Gastrocnemius medialis (tissue), 4 donors: ENCODE measurements at regions not wholly inside any gene's neighbourhood (a gene's known extent, or its start where the extent isn't known, plus 50 kb on each side); places are given as distances from the start of the nearest gene placed in this dataset.

Experiments
- ATAC-seq, 2 donors: fragments of 150-250 bp; one replicate each; pipeline ENCODE4 v1.9.1; 2016
- DNase-seq, 2 donors: peaks; one replicate each; pipeline ENCODE4 v3.0.0-alpha.2; 2019
- H3K27ac ChIP-seq, 4 donors: fragments of 200-600 bp; sonication (generic); 1 replicate in 1 of 4; 2 replicates in 3 of 4; pipeline ENCODE4 v1.5.1; 2016 to 2018; ENCODE audit warnings: mild to moderate bottlenecking in 2 of 4, moderate library complexity in 1 of 4
- H3K27me3 ChIP-seq, 3 donors: fragments of 200-600 bp; sonication (generic) in 2 of 3; 1 replicate in 1 of 3; 2 replicates in 2 of 3; pipeline versions ENCODE4 v1.5.1 to v1.6.0; 2016 to 2019; ENCODE audit warnings: mild to moderate bottlenecking in 1 of 3, moderate library complexity in 1 of 3
- H3K36me3 ChIP-seq, 2 donors: fragments of 200-600 bp; sonication (generic) in 1 of 2; one replicate each; pipeline ENCODE4 v1.5.1; 2017 to 2018
- H3K4me1 ChIP-seq, 2 donors: fragments of 200-600 bp; sonication (generic) in 1 of 2; one replicate each; pipeline ENCODE4 v1.5.1; 2016 to 2017; ENCODE audit warnings: mild to moderate bottlenecking in 2 of 2
- H3K4me3 ChIP-seq, 4 donors: fragments of 200-600 bp; sonication (generic) in 3 of 4; 1 replicate in 1 of 4; 2 replicates in 3 of 4; pipeline ENCODE4 v1.5.1; 2016 to 2019; ENCODE audit warnings: mild to moderate bottlenecking in 2 of 4
- H3K9me3 ChIP-seq, 3 donors: fragments of 200-600 bp; sonication (generic) in 2 of 3; 1 replicate in 1 of 3; 2 replicates in 2 of 3; pipeline ENCODE4 v1.5.1; 2016 to 2019
- CTCF ChIP-seq, 5 experiments: fragments of 450-650 bp in 3 of 5; fragments of 200-600 bp in 2 of 5; sonication (generic) in 2 of 5; IDR thresholded peaks in 4 of 5; conservative IDR thresholded peaks in 1 of 5; 1 replicate in 4 of 5; 2 replicates in 1 of 5; pipeline ENCODE4 v1.5.1; 2016 to 2019; ENCODE audit warnings: antibody characterized with exemption in 5 of 5, mild to moderate bottlenecking in 3 of 5, moderate library complexity in 3 of 5
- POLR2A ChIP-seq, 2 donors: fragments of 450-650 bp; IDR thresholded peaks; one replicate each; pipeline ENCODE4 v1.6.1; 2017; ENCODE audit warnings: antibody characterized with exemption in 2 of 2, mild to moderate bottlenecking in 2 of 2, moderate library complexity in 2 of 2
- in situ Hi-C, 4 donors: fragments of 200-750 bp; cut with MboI; loops; one replicate each; pipeline versions ENCODE4 v1.15.0 to v1.8.0; 2017; ENCODE audit warnings: low sequenced_read_pairs in 4 of 4
- intact Hi-C: fragments of 100-400 bp; cut with DNase I; formaldehyde crosslinking; loops from one replicate; pipeline ENCODE4 v1.15.1; 2023; ENCODE audit warnings: low total_unique reads

DNA sequence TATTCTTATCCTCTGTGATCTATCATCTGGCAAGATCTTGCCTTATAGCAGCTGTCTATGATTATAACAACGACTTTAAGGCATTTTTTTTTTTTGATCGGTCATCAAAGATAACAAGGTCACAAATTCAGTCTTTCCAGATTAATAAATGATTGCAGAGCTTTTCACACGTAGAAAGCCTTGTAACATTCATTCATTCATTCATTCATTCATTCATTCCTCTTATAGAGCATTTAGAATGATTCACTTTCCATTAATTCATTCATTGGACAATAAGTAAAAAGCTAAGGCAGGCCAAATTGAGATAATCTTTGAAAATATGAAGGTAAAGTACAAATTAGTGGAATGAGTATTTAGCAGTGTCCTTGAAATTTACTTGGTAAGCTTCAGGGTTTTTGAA lies 223.7 kb downstream of the NUP35 start:
- H3K4me1 ChIP-seq, result no peaks in the 10 kb centered on the region
- no peaks in the 10 kb centered on the region for H3K27me3 ChIP-seq
- H3K36me3 ChIP-seq, result no peaks in the 10 kb centered on the region
- no peak overlapping the region for H3K4me3 ChIP-seq
- DNase-seq (no peak), ATAC-seq (no peak)
- intact Hi-C loops (no loop called here), in situ Hi-C loops (no loop called here)
- TF ChIP-seq CTCF (IDR thresholded peaks at IDR 0.05 in 4 of 5, conservative IDR thresholded peaks at IDR 0.05 in 1 of 5), result no peak
- TF ChIP-seq POLR2A (IDR thresholded peaks at IDR 0.05), result no peak
- no peaks in the 10 kb centered on the region for H3K9me3 ChIP-seq
- H3K27ac ChIP-seq, result no peak overlapping the region

DNA sequence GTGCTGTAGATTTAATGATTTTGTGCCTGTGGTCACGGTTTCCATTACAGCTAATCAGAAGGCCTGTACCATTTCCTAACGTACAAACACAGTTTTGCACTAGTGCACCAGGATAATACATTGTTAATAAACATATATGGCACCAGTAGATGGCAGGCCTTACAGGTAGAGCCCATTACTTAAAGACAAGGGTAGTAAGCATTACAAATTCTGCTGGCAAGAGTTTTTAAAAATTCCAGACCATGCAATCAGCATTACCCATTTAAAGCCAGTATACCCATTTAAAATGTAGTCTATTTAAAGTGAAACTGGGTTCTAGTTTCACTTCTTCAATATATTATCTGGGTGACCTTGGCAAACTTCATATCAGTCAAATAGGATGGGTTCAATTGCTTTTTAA lies 224.2 kb downstream of the NUP35 start:
- Histone ChIP-seq H3K36me3 (no peaks in the 10 kb centered on the region), H3K4me1 (no peaks in the 10 kb centered on the region), H3K4me3 (no peak overlapping the region), H3K9me3 (no peaks in the 10 kb centered on the region), H3K27ac (no peak overlapping the region), H3K27me3 (no peaks in the 10 kb centered on the region)
- ATAC-seq (no peak), DNase-seq (no peak)
- in situ Hi-C loops (no loop called here), intact Hi-C loops (no loop called here)
- TF ChIP-seq CTCF (IDR thresholded peaks at IDR 0.05 in 4 of 5, conservative IDR thresholded peaks at IDR 0.05 in 1 of 5), result no peak
- TF ChIP-seq POLR2A (IDR thresholded peaks at IDR 0.05), result no peak

GRCh38 chr2:183349091-183349490 lies 224.8 kb downstream of the NUP35 start:
- Histone ChIP-seq H3K36me3 (no peaks in the 10 kb centered on the region), H3K9me3 (no peaks in the 10 kb centered on the region), H3K4me3 (no peak overlapping the region), H3K27ac (no peak overlapping the region), H3K27me3 (no peaks in the 10 kb centered on the region), H3K4me1 (no peaks in the 10 kb centered on the region)
- TF ChIP-seq POLR2A (IDR thresholded peaks at IDR 0.05) (no peak), CTCF (IDR thresholded peaks at IDR 0.05 in 4 of 5, conservative IDR thresholded peaks at IDR 0.05 in 1 of 5) (no peak)
- in situ Hi-C loops, result no loop called here
- no peak for DNase-seq
- intact Hi-C loops, result no loop called here
- no peak for ATAC-seq

GRCh38 chr2:183359867-183360266 lies 235.6 kb downstream of the NUP35 start:
- Histone ChIP-seq H3K27me3 (no peaks in the 10 kb centered on the region), H3K36me3 (no peaks in the 10 kb centered on the region), H3K27ac (no peak overlapping the region), H3K9me3 (peaks cover 0 to 2% (median 0%) of the 10 kb centered on the region in 3 donors), H3K4me3 (no peak overlapping the region), H3K4me1 (no peaks in the 10 kb centered on the region)
- intact Hi-C loops, result no loop called here
- ATAC-seq (no peak), DNase-seq (no peak)
- no peak for TF ChIP-seq POLR2A (IDR thresholded peaks at IDR 0.05)
- no peak for TF ChIP-seq CTCF (IDR thresholded peaks at IDR 0.05 in 4 of 5, conservative IDR thresholded peaks at IDR 0.05 in 1 of 5)
- in situ Hi-C loops, result no loop called here

DNA sequence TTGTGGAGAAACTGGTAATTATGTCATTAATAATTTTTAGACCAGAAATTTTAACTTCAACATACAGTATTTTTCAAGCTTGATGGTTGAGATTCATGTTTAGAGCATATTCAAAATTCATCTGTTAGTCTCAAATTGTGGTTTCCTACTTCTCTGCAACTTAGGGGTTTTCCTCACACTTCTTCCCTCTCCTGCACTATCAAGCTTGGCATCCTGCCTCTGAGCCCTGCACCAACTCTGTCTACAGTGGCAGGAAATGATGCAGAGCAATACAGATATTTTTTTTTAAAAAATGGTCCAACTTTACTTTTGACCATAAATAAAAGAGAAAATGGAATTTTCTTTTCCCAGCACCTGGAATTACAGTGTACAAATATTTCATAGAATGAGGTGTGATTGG lies 247.3 kb downstream of the NUP35 start:
- H3K36me3 ChIP-seq, result no peaks in the 10 kb centered on the region
- no peak for TF ChIP-seq CTCF (IDR thresholded peaks at IDR 0.05 in 4 of 5, conservative IDR thresholded peaks at IDR 0.05 in 1 of 5)
- no peak for TF ChIP-seq POLR2A (IDR thresholded peaks at IDR 0.05)
- H3K4me1 ChIP-seq, result no peaks in the 10 kb centered on the region
- no peaks in the 10 kb centered on the region for H3K27me3 ChIP-seq
- no peak overlapping the region for H3K27ac ChIP-seq
- no peak for DNase-seq
- no peak overlapping the region for H3K4me3 ChIP-seq
- no peak for ATAC-seq
- in situ Hi-C loops (no loop called here), intact Hi-C loops (no loop called here)
- H3K9me3 ChIP-seq, result no peaks in the 10 kb centered on the region
